ENCODE measurements at regions not wholly inside any gene's neighbourhood (a gene's known extent, or its start where the extent isn't known, plus 50 kb on each side); places are given as distances from the start of the nearest gene placed in this dataset.
"Not testable (repeated sequence)": the region's sequence is repeated elsewhere in the genome, so short reads cannot be mapped to it uniquely, and the experiment has no call there.

- no peaks in the 10 kb centered on the region for H3K36me3 Mint-ChIP-seq (ENCODE audit: low read depth)
- no peaks in the 10 kb centered on the region for H3K9me3 Mint-ChIP-seq
- H3K4me3 Mint-ChIP-seq (ENCODE audit: low read depth) = no peak overlapping the region
- intact Hi-C loops (cut with micrococcal nuclease) = no loop called here
- no peak overlapping the region for H3K27ac Mint-ChIP-seq
- H3K4me1 Mint-ChIP-seq (ENCODE audit: low read depth) = no peaks in the 10 kb centered on the region
- no peaks in the 10 kb centered on the region for H3K27me3 Mint-ChIP-seq (ENCODE audit: low read depth)
- no peak for DNase-seq (ENCODE audit: low spot score)
These were observed 145.0 kb upstream of the ARHGAP20 start for GRCh38 chr11:110856996-110857812.

GRCh38 chr11:110856340-110856739, 144.1 kb upstream of the ARHGAP20 start:
- intact Hi-C loops (cut with micrococcal nuclease) = no loop called here
- DNase-seq (ENCODE audit: low spot score) = no peak
- peaks cover 3% of the 10 kb centered on the region for H3K27me3 Mint-ChIP-seq (ENCODE audit: low read depth)
- H3K27ac Mint-ChIP-seq = no peak overlapping the region
- H3K4me1 Mint-ChIP-seq (ENCODE audit: low read depth) = no peaks in the 10 kb centered on the region
- no peak overlapping the region for H3K4me3 Mint-ChIP-seq (ENCODE audit: low read depth)
- H3K36me3 Mint-ChIP-seq (ENCODE audit: low read depth) = no peaks in the 10 kb centered on the region
- no peaks in the 10 kb centered on the region for H3K9me3 Mint-ChIP-seq

- H3K27ac Mint-ChIP-seq = no peak overlapping the region
These were observed 143.0 kb upstream of the ARHGAP20 start for GRCh38 chr11:110855191-110855590.

GRCh38 chr11:110852921-110853490, 140.8 kb upstream of the ARHGAP20 start:
- H3K4me3 Mint-ChIP-seq (ENCODE audit: low read depth) = no peak overlapping the region
- H3K36me3 Mint-ChIP-seq (ENCODE audit: low read depth) = no peaks in the 10 kb centered on the region
- no peak for DNase-seq (ENCODE audit: low spot score)
- no peaks in the 10 kb centered on the region for H3K4me1 Mint-ChIP-seq (ENCODE audit: low read depth)
- no peak overlapping the region for H3K27ac Mint-ChIP-seq
- intact Hi-C loops (cut with micrococcal nuclease) = no loop called here
- H3K9me3 Mint-ChIP-seq = no peaks in the 10 kb centered on the region
- peaks cover 5% of the 10 kb centered on the region for H3K27me3 Mint-ChIP-seq (ENCODE audit: low read depth)

More at GRCh38 chr11:110855191-110855590, 143.0 kb upstream of the ARHGAP20 start:
- H3K36me3 Mint-ChIP-seq (ENCODE audit: low read depth) = no peaks in the 10 kb centered on the region
- no peaks in the 10 kb centered on the region for H3K4me1 Mint-ChIP-seq (ENCODE audit: low read depth)
- H3K4me3 Mint-ChIP-seq (ENCODE audit: low read depth) = no peak overlapping the region
- intact Hi-C loops (cut with micrococcal nuclease) = no loop called here
- no peaks in the 10 kb centered on the region for H3K9me3 Mint-ChIP-seq
- DNase-seq (ENCODE audit: low spot score) = no peak
- H3K27me3 Mint-ChIP-seq (ENCODE audit: low read depth) = peaks cover 3% of the 10 kb centered on the region

- no peak for DNase-seq (ENCODE audit: low spot score)
- Mint-ChIP-seq H3K27me3 (ENCODE audit: low read depth) (peaks cover 5% of the 10 kb centered on the region), H3K4me3 (ENCODE audit: low read depth) (no peak overlapping the region), H3K36me3 (ENCODE audit: low read depth) (no peaks in the 10 kb centered on the region), H3K4me1 (ENCODE audit: low read depth) (no peaks in the 10 kb centered on the region), H3K9me3 (no peaks in the 10 kb centered on the region), H3K27ac (no peak overlapping the region)
- intact Hi-C loops (cut with micrococcal nuclease) = no loop called here
These were observed 138.6 kb upstream of the ARHGAP20 start for GRCh38 chr11:110850846-110851245.

GRCh38 chr11:110843053-110843452, 130.8 kb upstream of the ARHGAP20 start:
- H3K36me3 Mint-ChIP-seq (ENCODE audit: low read depth); H3K4me3 Mint-ChIP-seq (ENCODE audit: low read depth); H3K27me3 Mint-ChIP-seq (ENCODE audit: low read depth); DNase-seq (ENCODE audit: low spot score); H3K27ac Mint-ChIP-seq; intact Hi-C loops (cut with micrococcal nuclease); H3K4me1 Mint-ChIP-seq (ENCODE audit: low read depth): not testable (repeated sequence)
- peaks cover 10% of the 10 kb centered on the region for H3K9me3 Mint-ChIP-seq

- Mint-ChIP-seq H3K27ac (no peak overlapping the region), H3K4me1 (ENCODE audit: low read depth) (peaks cover 9% of the 10 kb centered on the region), H3K4me3 (ENCODE audit: low read depth) (no peak overlapping the region), H3K27me3 (ENCODE audit: low read depth) (no peaks in the 10 kb centered on the region), H3K36me3 (ENCODE audit: low read depth) (no peaks in the 10 kb centered on the region), H3K9me3 (peaks cover 6% of the 10 kb centered on the region)
- intact Hi-C loops (cut with micrococcal nuclease) = no loop called here
- no peak for DNase-seq (ENCODE audit: low spot score)
These were observed 126.6 kb upstream of the ARHGAP20 start for GRCh38 chr11:110838808-110839207.

- Mint-ChIP-seq H3K4me3 (ENCODE audit: low read depth) (no peak overlapping the region), H3K27ac (no peak overlapping the region), H3K4me1 (ENCODE audit: low read depth) (peaks cover 15% of the 10 kb centered on the region), H3K36me3 (ENCODE audit: low read depth) (no peaks in the 10 kb centered on the region), H3K9me3 (peaks cover 6% of the 10 kb centered on the region), H3K27me3 (ENCODE audit: low read depth) (no peaks in the 10 kb centered on the region)
- intact Hi-C loops (cut with micrococcal nuclease) = no loop called here
- DNase-seq (ENCODE audit: low spot score) = no peak
These were observed 125.4 kb upstream of the ARHGAP20 start for GRCh38 chr11:110837603-110838002.

- H3K4me1 Mint-ChIP-seq (ENCODE audit: low read depth) = peaks cover 22% of the 10 kb centered on the region
- intact Hi-C loops (cut with micrococcal nuclease) = no loop called here
- no peaks in the 10 kb centered on the region for H3K36me3 Mint-ChIP-seq (ENCODE audit: low read depth)
- H3K27ac Mint-ChIP-seq = no peak overlapping the region
- no peak for DNase-seq (ENCODE audit: low spot score)
- H3K27me3 Mint-ChIP-seq (ENCODE audit: low read depth) = no peaks in the 10 kb centered on the region
- H3K4me3 Mint-ChIP-seq (ENCODE audit: low read depth) = no peak overlapping the region
- peaks cover 6% of the 10 kb centered on the region for H3K9me3 Mint-ChIP-seq
These were observed 122.9 kb upstream of the ARHGAP20 start for GRCh38 chr11:110835106-110835505.

GRCh38 chr11:110833033-110833484, 120.8 kb upstream of the ARHGAP20 start:
- no peak for DNase-seq (ENCODE audit: low spot score)
- Mint-ChIP-seq H3K27ac (peak overlapping the region; percentile 42), H3K4me3 (ENCODE audit: low read depth) (no peak overlapping the region), H3K36me3 (ENCODE audit: low read depth) (no peaks in the 10 kb centered on the region), H3K27me3 (ENCODE audit: low read depth) (no peaks in the 10 kb centered on the region), H3K4me1 (ENCODE audit: low read depth) (peaks cover 20% of the 10 kb centered on the region), H3K9me3 (no peaks in the 10 kb centered on the region)
- intact Hi-C loops (cut with micrococcal nuclease) = loop anchor here (1.0 kb wide), 1 partner anchor 15 kb away; no protein-coding TSS in a partner anchor

GRCh38 chr11:110832539-110832938, 120.3 kb upstream of the ARHGAP20 start:
- intact Hi-C loops (cut with micrococcal nuclease) = no loop called here
- H3K4me3 Mint-ChIP-seq (ENCODE audit: low read depth) = no peak overlapping the region
- no peaks in the 10 kb centered on the region for H3K9me3 Mint-ChIP-seq
- peaks cover 16% of the 10 kb centered on the region for H3K4me1 Mint-ChIP-seq (ENCODE audit: low read depth)
- H3K36me3 Mint-ChIP-seq (ENCODE audit: low read depth) = no peaks in the 10 kb centered on the region
- no peak for DNase-seq (ENCODE audit: low spot score)
- H3K27ac Mint-ChIP-seq = peak overlapping the region; percentile 42
- H3K27me3 Mint-ChIP-seq (ENCODE audit: low read depth) = no peaks in the 10 kb centered on the region

- Mint-ChIP-seq H3K4me1 (ENCODE audit: low read depth) (peaks cover 16% of the 10 kb centered on the region), H3K36me3 (ENCODE audit: low read depth) (no peaks in the 10 kb centered on the region), H3K4me3 (ENCODE audit: low read depth) (no peak overlapping the region), H3K27me3 (ENCODE audit: low read depth) (no peaks in the 10 kb centered on the region), H3K9me3 (no peaks in the 10 kb centered on the region), H3K27ac (no peak overlapping the region)
- DNase-seq (ENCODE audit: low spot score) = no peak
- intact Hi-C loops (cut with micrococcal nuclease) = no loop called here
These were observed 119.8 kb upstream of the ARHGAP20 start for GRCh38 chr11:110832080-110832479.

GRCh38 chr11:110830747-110831146, 118.5 kb upstream of the ARHGAP20 start:
- no peak overlapping the region for H3K4me3 Mint-ChIP-seq (ENCODE audit: low read depth)
- peaks cover 16% of the 10 kb centered on the region for H3K4me1 Mint-ChIP-seq (ENCODE audit: low read depth)

More at GRCh38 chr11:110830747-110831146, 118.5 kb upstream of the ARHGAP20 start:
- H3K27ac Mint-ChIP-seq = no peak overlapping the region
- intact Hi-C loops (cut with micrococcal nuclease) = no loop called here
- H3K9me3 Mint-ChIP-seq = no peaks in the 10 kb centered on the region
- H3K27me3 Mint-ChIP-seq (ENCODE audit: low read depth) = no peaks in the 10 kb centered on the region
- DNase-seq (ENCODE audit: low spot score) = no peak
- no peaks in the 10 kb centered on the region for H3K36me3 Mint-ChIP-seq (ENCODE audit: low read depth)
